Esophagus squamous epithelium (tissue), 4 donors: ENCODE measurements at regions not wholly inside any gene's neighbourhood (a gene's known extent, or its start where the extent isn't known, plus 50 kb on each side); places are given as distances from the start of the nearest gene placed in this dataset.

ENCODE experiments used
- POLR2A ChIP-seq, 4 donors: fragments of 450-650 bp; IDR thresholded peaks; one replicate each; pipeline ENCODE4 v1.6.1; 2017; ENCODE audit warnings: antibody characterized with exemption in 4 of 4, mild to moderate bottlenecking in 4 of 4, moderate library complexity in 3 of 4
- TF ChIP-seq, protein P1 (sequence below), 6 experiments: fragments of 450-650 bp in 4 of 6; fragments of 200-600 bp in 2 of 6; sonication (generic) in 2 of 6; IDR thresholded peaks; one replicate each; pipeline ENCODE4 v1.5.1; 2016 to 2019; ENCODE audit warnings: antibody characterized with exemption in 6 of 6, mild to moderate bottlenecking in 4 of 6, moderate library complexity in 4 of 6

DNA sequence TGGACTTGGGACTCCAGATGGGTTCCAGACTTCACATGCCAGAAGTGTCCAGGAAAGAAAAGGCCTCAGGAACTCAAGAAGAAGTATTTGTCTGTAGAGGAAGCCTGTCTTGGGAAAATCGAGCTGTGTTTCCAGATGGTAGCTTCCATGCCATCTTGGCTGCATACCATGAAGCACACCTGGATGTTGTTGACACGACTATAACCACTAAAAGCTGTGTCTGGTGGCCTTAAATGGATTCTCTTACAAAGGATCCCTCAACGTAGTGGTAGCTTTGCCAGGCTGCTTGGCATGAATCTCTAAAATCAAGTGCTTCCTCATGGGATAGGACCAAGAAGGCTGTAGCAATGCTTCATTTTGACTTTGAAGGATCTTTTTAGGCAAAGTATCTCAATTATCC lies 313.4 kb upstream of the BOD1L1 start:
- TF ChIP-seq, protein P1, sequence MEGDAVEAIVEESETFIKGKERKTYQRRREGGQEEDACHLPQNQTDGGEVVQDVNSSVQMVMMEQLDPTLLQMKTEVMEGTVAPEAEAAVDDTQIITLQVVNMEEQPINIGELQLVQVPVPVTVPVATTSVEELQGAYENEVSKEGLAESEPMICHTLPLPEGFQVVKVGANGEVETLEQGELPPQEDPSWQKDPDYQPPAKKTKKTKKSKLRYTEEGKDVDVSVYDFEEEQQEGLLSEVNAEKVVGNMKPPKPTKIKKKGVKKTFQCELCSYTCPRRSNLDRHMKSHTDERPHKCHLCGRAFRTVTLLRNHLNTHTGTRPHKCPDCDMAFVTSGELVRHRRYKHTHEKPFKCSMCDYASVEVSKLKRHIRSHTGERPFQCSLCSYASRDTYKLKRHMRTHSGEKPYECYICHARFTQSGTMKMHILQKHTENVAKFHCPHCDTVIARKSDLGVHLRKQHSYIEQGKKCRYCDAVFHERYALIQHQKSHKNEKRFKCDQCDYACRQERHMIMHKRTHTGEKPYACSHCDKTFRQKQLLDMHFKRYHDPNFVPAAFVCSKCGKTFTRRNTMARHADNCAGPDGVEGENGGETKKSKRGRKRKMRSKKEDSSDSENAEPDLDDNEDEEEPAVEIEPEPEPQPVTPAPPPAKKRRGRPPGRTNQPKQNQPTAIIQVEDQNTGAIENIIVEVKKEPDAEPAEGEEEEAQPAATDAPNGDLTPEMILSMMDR (IDR thresholded peaks at IDR 0.05) = no peak
- no peak for TF ChIP-seq POLR2A (IDR thresholded peaks at IDR 0.05)
